Right atrium auricular region (tissue), 2 donors: ENCODE measurements at regions not wholly inside any gene's neighbourhood (a gene's known extent, or its start where the extent isn't known, plus 50 kb on each side); places are given as distances from the start of the nearest gene placed in this dataset.

Experiments used
- DNase-seq: peaks from one replicate; pipeline ENCODE4 v3.0.0-alpha.2; 2019; ENCODE audit warnings: low spot score
- H3K27ac ChIP-seq, 2 donors: fragments of 200-600 bp; sonication (generic); 1 replicate in 1 of 2; 2 replicates in 1 of 2; pipeline ENCODE4 v1.5.1; 2016 to 2019
- H3K27me3 ChIP-seq, 2 donors: fragments of 200-600 bp; sonication (generic); one replicate each; pipeline versions ENCODE4 v1.5.1 to v1.6.0; 2017 to 2019
- H3K36me3 ChIP-seq: fragments of 200-600 bp; sonication (generic); one replicate; pipeline ENCODE4 v1.5.1; 2016
- H3K4me1 ChIP-seq, 2 donors: fragments of 200-600 bp; sonication (generic); one replicate each; pipeline versions ENCODE4 v1.5.1 to v1.6.0; 2017 to 2019
- H3K4me3 ChIP-seq, 2 donors: fragments of 200-600 bp; sonication (generic); 1 replicate in 1 of 2; 2 replicates in 1 of 2; pipeline ENCODE4 v1.5.1; 2017 to 2019; ENCODE audit warnings: mild to moderate bottlenecking in 1 of 2, moderate library complexity in 1 of 2
- H3K9me3 ChIP-seq, 2 donors: fragments of 200-600 bp; sonication (generic); one replicate each; pipeline ENCODE4 v1.5.1; 2019
- TF ChIP-seq, protein P1 (sequence below), 2 donors: fragments of 200-600 bp; sonication (generic); IDR thresholded peaks; one replicate each; pipeline ENCODE4 v1.5.1; 2019; ENCODE audit warnings: antibody characterized with exemption in 2 of 2

DNA sequence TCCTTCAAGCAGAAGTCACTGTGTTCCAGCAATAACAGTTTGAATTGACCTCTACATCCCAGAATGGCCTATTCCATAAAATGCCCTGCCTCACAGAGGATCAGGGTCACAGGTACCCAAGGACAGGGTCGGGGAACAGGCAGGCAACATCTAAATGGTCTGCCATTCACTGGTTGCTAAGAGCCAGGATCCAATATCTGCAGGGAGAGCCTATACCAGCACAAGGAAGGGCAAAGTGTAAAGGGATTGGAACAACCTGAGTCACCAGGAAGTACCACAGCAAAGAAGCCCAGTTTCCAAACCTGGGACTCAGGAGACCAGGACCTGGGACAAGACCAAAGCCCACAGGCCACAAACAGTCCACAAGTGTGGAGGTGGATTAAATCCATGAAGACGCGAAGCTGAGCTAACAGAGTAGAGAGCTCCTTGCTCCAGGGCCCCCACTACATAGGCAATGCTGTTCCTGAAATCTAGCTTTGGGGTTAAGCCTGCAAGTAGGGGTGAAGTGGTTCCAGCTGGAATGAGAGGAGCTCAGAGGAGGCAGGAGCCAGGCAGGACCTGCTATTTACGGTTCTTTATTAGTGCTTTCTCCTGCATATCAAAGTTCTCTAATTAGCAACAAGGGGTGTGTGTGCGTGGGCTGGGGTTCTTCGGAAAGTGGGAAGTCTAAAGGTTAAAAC, 274.3 kb downstream of the BCL11B start:
- Histone ChIP-seq H3K4me1 (no peaks in the 10 kb centered on the region), H3K9me3 (no peaks in the 10 kb centered on the region), H3K27ac (no peak overlapping the region), H3K36me3 (no peaks in the 10 kb centered on the region), H3K27me3 (no peaks in the 10 kb centered on the region), H3K4me3 (no peak overlapping the region)
- DNase-seq, result no peak
- TF ChIP-seq, protein P1, sequence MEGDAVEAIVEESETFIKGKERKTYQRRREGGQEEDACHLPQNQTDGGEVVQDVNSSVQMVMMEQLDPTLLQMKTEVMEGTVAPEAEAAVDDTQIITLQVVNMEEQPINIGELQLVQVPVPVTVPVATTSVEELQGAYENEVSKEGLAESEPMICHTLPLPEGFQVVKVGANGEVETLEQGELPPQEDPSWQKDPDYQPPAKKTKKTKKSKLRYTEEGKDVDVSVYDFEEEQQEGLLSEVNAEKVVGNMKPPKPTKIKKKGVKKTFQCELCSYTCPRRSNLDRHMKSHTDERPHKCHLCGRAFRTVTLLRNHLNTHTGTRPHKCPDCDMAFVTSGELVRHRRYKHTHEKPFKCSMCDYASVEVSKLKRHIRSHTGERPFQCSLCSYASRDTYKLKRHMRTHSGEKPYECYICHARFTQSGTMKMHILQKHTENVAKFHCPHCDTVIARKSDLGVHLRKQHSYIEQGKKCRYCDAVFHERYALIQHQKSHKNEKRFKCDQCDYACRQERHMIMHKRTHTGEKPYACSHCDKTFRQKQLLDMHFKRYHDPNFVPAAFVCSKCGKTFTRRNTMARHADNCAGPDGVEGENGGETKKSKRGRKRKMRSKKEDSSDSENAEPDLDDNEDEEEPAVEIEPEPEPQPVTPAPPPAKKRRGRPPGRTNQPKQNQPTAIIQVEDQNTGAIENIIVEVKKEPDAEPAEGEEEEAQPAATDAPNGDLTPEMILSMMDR (IDR thresholded peaks at IDR 0.05), result no peak

DNA sequence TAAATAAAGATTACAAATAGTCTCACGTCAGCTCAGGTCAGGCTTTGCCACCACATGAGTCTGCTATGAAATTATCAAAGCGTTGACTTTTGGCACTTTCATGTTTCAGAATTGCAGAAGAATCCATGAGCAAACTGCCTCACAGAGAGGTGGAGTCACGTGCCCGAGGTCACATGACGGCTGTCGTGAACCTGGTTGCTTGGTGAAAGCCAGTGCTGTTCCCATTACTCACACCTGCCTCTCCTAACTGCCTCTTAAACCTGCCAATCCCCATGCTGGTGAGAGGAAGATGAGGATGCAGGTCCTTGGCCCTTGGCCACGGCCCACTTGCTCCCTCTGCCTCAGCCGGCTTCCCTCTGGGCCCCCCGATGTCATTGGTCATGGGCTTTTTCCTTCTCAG, 272.7 kb downstream of the BCL11B start:
- no peak for DNase-seq
- Histone ChIP-seq H3K36me3 (no peaks in the 10 kb centered on the region), H3K4me1 (no peaks in the 10 kb centered on the region), H3K27me3 (no peaks in the 10 kb centered on the region), H3K9me3 (no peaks in the 10 kb centered on the region), H3K27ac (no peak overlapping the region), H3K4me3 (no peak overlapping the region)
- TF ChIP-seq, protein P1 (IDR thresholded peaks at IDR 0.05), result no peak

DNA sequence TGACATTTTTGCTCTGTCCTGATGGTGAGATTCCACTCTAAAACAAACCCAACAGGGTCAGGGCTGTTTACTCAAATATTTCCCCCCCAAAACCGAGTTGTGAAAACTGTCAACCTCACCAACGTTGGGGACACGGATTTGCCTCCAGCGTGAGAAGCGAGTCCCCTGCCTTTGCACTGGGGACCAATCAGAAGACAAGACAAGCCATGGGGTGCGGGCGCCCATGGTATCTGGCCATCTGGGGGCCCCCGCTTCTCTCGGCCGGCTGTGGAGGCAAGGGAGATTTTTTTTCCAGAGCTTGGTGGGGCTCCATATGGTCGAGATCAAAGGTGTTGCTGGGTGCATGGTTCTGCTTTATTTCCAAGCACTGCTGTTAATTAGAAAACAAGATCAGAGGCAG, 272.1 kb downstream of the BCL11B start:
- H3K36me3 ChIP-seq, result no peaks in the 10 kb centered on the region
- H3K27me3 ChIP-seq, result no peaks in the 10 kb centered on the region
- no peak overlapping the region for H3K27ac ChIP-seq
- TF ChIP-seq, protein P1 (IDR thresholded peaks at IDR 0.05), result no peak
- H3K9me3 ChIP-seq, result no peaks in the 10 kb centered on the region
- H3K4me3 ChIP-seq, result no peak overlapping the region
- no peak for DNase-seq
- no peaks in the 10 kb centered on the region for H3K4me1 ChIP-seq

DNA sequence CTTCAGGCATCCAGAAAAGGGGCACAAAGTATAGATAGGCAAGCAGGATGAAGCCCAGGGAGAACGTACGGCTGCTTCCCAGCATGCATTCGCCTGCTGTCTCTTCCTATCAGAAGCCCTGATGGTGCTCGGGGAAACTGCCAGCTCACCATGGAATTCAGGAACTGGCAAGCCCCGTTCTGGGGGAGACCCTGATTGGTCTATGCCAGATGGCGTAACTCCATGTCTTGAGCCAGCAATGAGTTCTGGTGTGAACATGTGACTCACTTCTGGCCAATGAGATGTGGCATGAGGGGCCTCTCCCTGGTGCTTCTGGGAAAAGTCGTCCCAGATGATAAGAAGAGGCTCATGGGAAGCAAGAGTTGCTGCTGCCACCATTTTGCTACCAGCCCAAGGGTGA, 270.8 kb downstream of the BCL11B start:
- Histone ChIP-seq H3K4me1 (no peaks in the 10 kb centered on the region), H3K4me3 (no peak overlapping the region), H3K36me3 (no peaks in the 10 kb centered on the region), H3K27ac (no peak overlapping the region), H3K27me3 (no peaks in the 10 kb centered on the region), H3K9me3 (no peaks in the 10 kb centered on the region)
- TF ChIP-seq, protein P1 (IDR thresholded peaks at IDR 0.05), result no peak
- no peak for DNase-seq

DNA sequence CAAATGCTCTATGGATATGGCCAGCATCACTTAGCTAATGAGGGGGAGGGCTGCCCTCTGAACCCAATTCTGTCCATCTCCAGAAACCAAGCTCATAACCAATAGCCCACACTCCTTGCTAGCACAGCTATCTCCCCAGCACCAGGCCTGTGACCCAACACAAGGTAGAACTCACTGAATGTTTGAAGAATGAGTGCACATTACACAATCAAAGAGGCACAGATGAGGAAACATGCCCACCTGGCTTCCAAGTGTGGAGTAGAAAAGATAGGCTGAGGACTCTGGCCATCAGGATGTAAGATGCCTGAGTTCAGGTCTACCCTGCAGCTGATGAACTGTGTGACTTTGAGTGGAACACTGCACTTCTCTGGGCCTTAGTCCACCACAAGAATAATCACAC, 268.4 kb downstream of the BCL11B start:
- no peak overlapping the region for H3K27ac ChIP-seq
- no peak overlapping the region for H3K4me3 ChIP-seq
- no peak for DNase-seq
- H3K4me1 ChIP-seq, result no peaks in the 10 kb centered on the region
- no peaks in the 10 kb centered on the region for H3K36me3 ChIP-seq
- no peaks in the 10 kb centered on the region for H3K27me3 ChIP-seq
- TF ChIP-seq, protein P1 (IDR thresholded peaks at IDR 0.05), result no peak
- H3K9me3 ChIP-seq, result no peaks in the 10 kb centered on the region

DNA sequence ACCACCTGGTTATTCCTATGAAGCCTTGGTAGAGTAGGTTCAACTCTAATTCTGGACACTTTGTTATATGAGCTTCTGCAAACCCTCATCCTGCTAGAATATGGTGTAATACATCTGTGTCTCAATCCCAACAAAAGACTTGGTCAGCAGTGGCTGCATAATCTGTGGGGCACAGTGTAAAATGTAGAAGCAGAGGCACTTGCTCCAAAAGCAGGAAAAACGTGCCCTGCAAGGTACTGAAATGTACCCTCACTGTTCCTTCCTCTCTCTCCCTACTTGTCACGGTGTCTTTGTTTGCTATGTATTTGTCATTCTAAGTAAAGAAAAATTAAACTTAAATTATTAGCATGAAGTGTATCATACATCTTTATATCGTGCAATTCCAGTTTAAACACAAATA, 267.9 kb downstream of the BCL11B start:
- TF ChIP-seq, protein P1 (IDR thresholded peaks at IDR 0.05), result no peak
- H3K27me3 ChIP-seq, result no peaks in the 10 kb centered on the region
- no peaks in the 10 kb centered on the region for H3K36me3 ChIP-seq
- no peaks in the 10 kb centered on the region for H3K4me1 ChIP-seq
- H3K4me3 ChIP-seq, result no peak overlapping the region
- DNase-seq, result no peak
- no peaks in the 10 kb centered on the region for H3K9me3 ChIP-seq
- no peak overlapping the region for H3K27ac ChIP-seq
